Nephron (organoid): ENCODE measurements at regions not wholly inside any gene's neighbourhood (a gene's known extent, or its start where the extent isn't known, plus 50 kb on each side); places are given as distances from the start of the nearest gene placed in this dataset.

Source experiments
- H3K27ac Mint-ChIP-seq, 3 experiments: 2 replicates each; pipeline ENCODE4 v1.8.0; 2020; ENCODE audit warnings: mixed read lengths in 3 of 3, mild to moderate bottlenecking in 2 of 3, moderate library complexity in 1 of 3
- H3K27me3 Mint-ChIP-seq: 2 replicates; pipeline ENCODE4 v1.8.0; 2021; ENCODE audit warnings: low read depth, mild to moderate bottlenecking, moderate library complexity, mixed read lengths
- H3K36me3 Mint-ChIP-seq: 2 replicates; pipeline ENCODE4 v1.8.0; 2020; ENCODE audit warnings: low read depth, mixed read lengths
- H3K4me1 Mint-ChIP-seq: 2 replicates; pipeline ENCODE4 v1.8.0; 2020; ENCODE audit warnings: mixed read lengths
- H3K4me3 Mint-ChIP-seq, 3 experiments: 2 replicates each; pipeline ENCODE4 v1.8.0; 2020; ENCODE audit warnings: mild to moderate bottlenecking in 3 of 3, mixed read lengths in 3 of 3, moderate library complexity in 2 of 3
- H3K9me3 Mint-ChIP-seq: 2 replicates; pipeline ENCODE4 v1.8.0; 2020; ENCODE audit warnings: mixed read lengths
- TF ChIP-seq, protein P1 (sequence below), 3 experiments: fragments of 200-600 bp; sonication (generic); IDR thresholded peaks; one replicate each; pipeline ENCODE4 v1.5.0; 2021; ENCODE audit warnings: antibody characterized with exemption in 3 of 3; ENCODE audit not compliant: unreplicated experiment in 3 of 3

DNA sequence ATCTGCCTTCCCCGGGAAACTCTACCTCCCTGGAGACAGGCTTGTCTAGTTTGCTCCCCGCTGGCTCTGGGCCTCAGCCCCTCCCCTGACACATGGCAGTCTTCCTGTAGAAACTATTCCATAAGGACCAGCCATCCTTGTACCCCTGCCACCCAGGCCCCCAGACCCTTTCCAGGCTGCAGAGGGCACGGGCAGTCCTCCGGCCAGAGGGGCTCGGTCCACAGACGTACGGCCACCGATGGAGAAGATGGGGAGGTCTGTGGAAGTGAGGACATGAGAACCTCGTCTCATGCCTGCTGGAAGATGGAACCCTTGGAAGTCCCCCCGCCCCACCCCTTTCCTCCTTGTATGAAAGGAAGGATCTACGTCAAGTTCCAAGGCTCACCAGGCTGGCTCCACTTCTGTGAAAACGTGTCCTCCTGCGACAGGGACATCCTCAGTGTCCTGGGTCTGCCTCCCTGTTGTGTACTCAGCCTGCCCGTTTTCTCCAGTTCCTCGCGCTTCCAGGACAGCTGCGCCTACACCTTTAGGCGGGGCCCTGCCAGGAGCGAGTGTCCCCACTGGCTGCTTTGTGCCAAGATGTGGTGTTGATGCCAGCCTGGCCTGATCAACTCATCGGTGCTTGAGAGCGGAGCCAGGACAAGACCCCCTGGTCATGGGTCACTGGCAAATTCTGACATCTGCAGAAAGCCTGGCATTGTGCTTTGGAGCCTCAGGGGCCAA, 414.9 kb downstream of the GLRX3 start:
- H3K4me1 Mint-ChIP-seq = no peaks in the 10 kb centered on the region
- TF ChIP-seq, protein P1, sequence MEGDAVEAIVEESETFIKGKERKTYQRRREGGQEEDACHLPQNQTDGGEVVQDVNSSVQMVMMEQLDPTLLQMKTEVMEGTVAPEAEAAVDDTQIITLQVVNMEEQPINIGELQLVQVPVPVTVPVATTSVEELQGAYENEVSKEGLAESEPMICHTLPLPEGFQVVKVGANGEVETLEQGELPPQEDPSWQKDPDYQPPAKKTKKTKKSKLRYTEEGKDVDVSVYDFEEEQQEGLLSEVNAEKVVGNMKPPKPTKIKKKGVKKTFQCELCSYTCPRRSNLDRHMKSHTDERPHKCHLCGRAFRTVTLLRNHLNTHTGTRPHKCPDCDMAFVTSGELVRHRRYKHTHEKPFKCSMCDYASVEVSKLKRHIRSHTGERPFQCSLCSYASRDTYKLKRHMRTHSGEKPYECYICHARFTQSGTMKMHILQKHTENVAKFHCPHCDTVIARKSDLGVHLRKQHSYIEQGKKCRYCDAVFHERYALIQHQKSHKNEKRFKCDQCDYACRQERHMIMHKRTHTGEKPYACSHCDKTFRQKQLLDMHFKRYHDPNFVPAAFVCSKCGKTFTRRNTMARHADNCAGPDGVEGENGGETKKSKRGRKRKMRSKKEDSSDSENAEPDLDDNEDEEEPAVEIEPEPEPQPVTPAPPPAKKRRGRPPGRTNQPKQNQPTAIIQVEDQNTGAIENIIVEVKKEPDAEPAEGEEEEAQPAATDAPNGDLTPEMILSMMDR (IDR thresholded peaks at IDR 0.05; ENCODE audit: unreplicated experiment in 3 of 3) = no peak
- no peaks in the 10 kb centered on the region for H3K9me3 Mint-ChIP-seq
- H3K4me3 Mint-ChIP-seq = no peak overlapping the region
- no peak overlapping the region for H3K27ac Mint-ChIP-seq
- H3K27me3 Mint-ChIP-seq = peaks cover 37% of the 10 kb centered on the region
- no peaks in the 10 kb centered on the region for H3K36me3 Mint-ChIP-seq

DNA sequence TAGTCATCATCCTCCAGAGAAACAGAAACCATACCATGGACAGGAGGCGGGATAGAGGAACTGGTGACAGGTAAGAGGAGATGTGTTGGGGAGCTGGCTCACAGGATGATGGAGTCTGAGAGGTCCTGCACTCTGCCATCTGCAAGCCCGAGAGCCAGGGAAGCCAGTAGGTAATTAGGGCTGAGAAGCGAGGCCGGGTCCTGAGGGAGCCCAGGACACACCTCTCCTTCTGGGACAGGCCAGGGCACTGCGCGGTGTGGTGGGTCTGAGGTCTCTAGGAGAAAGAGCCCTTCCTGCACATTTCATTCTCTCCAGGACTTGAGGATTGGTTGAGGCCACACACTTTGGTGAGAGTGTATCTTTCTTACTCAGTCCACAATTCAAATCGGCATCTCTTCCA, 415.5 kb downstream of the GLRX3 start:
- Mint-ChIP-seq H3K27me3 (peaks cover 37% of the 10 kb centered on the region), H3K4me3 (no peak overlapping the region), H3K9me3 (no peaks in the 10 kb centered on the region), H3K36me3 (no peaks in the 10 kb centered on the region), H3K27ac (no peak overlapping the region), H3K4me1 (no peaks in the 10 kb centered on the region)
- TF ChIP-seq, protein P1 (IDR thresholded peaks at IDR 0.05; ENCODE audit: unreplicated experiment in 3 of 3) = no peak

- TF ChIP-seq, protein P1 (IDR thresholded peaks at IDR 0.05; ENCODE audit: unreplicated experiment in 3 of 3) = no peak
- H3K9me3 Mint-ChIP-seq = no peaks in the 10 kb centered on the region
Observed at GRCh38 chr10:130553826-130554225, 417.6 kb downstream of the GLRX3 start.

GRCh38 chr10:130554701-130555410, 418.7 kb downstream of the GLRX3 start:
- Mint-ChIP-seq H3K27ac (no peak overlapping the region), H3K36me3 (no peaks in the 10 kb centered on the region), H3K4me3 (no peak overlapping the region), H3K4me1 (no peaks in the 10 kb centered on the region), H3K27me3 (peaks cover 25% of the 10 kb centered on the region), H3K9me3 (no peaks in the 10 kb centered on the region)
- TF ChIP-seq, protein P1 (IDR thresholded peaks at IDR 0.05; ENCODE audit: unreplicated experiment in 3 of 3) = no peak

More at GRCh38 chr10:130553826-130554225, 417.6 kb downstream of the GLRX3 start:
- Mint-ChIP-seq H3K4me1 (no peaks in the 10 kb centered on the region), H3K27me3 (peaks cover 33% of the 10 kb centered on the region), H3K36me3 (no peaks in the 10 kb centered on the region), H3K4me3 (no peak overlapping the region), H3K27ac (no peak overlapping the region)

- TF ChIP-seq, protein P1 (IDR thresholded peaks at IDR 0.05; ENCODE audit: unreplicated experiment in 3 of 3) = no peak
- no peaks in the 10 kb centered on the region for H3K36me3 Mint-ChIP-seq
- no peaks in the 10 kb centered on the region for H3K4me1 Mint-ChIP-seq
- no peak overlapping the region for H3K4me3 Mint-ChIP-seq
- H3K27me3 Mint-ChIP-seq = peaks cover 25% of the 10 kb centered on the region
- no peak overlapping the region for H3K27ac Mint-ChIP-seq
- no peaks in the 10 kb centered on the region for H3K9me3 Mint-ChIP-seq
Observed at GRCh38 chr10:130555411-130555750, 419.2 kb downstream of the GLRX3 start.
